HepG2 (cell line): ENCODE measurements at regions not wholly inside any gene's neighbourhood (a gene's known extent, or its start where the extent isn't known, plus 50 kb on each side); places are given as distances from the start of the nearest gene placed in this dataset.

Experiments
- TF ChIP-seq, protein P1 (sequence below), 2 experiments: fragments of 450-650 bp in 1 of 2; sonication (generic) in 1 of 2; formaldehyde crosslinking in 1 of 2; IDR thresholded peaks; 2 replicates each; pipeline versions ENCODE4 v1.6.1 to v1.8.0; 2016 to 2022; ENCODE audit warnings: antibody characterized with exemption in 1 of 2, mild to moderate bottlenecking in 1 of 2, missing genetic modification reagents in 1 of 2
- TF ChIP-seq, protein P2 (sequence below): sonication (generic); formaldehyde crosslinking; IDR thresholded peaks from 2 replicates; pipeline ENCODE4 v1.5.0; 2020; ENCODE audit warnings: mild to moderate bottlenecking, missing genetic modification reagents, moderate library complexity

DNA sequence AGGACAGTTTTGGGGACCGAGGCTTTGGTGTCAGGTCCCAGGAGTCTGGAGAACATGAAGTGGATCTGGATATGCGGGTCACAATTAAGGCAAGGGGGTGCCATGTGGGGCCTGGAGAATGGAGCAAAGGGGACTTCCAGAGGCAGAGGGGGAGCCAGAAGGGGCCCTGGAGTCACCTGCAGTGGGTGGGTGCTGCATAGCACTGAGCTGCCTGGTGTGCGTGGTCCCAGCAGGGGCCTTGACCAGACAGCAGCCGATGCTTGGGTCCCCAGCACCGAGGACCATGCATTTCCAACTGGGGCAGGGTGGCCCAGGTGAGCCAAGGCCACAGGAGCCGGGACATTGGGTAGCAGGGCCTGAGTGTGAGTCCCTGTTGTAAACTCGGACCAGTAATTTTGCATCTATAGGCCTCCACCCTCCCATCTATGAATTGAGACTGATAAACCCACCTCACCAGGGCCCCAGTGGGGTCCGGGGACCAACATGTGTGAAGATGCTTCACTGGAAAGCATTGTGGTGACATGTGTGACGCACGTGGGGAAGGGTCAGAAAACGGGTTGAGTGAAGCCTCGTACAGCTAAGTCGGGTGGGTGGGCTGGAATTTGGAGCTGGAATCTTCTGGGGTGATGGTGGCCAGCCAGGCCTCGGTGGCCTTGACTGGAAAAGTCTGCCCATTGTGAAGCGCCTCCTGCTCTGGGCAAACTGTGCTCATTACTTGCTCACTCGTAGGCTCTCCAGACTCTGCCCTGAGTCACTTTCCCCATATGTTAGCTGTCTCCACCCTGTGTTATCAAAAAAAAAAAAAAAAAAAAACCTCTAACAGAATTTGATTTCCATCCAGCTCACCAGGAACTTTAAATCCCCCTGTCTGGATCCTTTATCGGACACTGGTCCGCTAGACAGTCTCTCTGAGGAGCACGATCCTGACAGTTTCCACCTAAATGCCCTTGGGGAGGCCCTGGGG is 90.5 kb upstream of the ZNF469 start:
- TF ChIP-seq, protein P1, sequence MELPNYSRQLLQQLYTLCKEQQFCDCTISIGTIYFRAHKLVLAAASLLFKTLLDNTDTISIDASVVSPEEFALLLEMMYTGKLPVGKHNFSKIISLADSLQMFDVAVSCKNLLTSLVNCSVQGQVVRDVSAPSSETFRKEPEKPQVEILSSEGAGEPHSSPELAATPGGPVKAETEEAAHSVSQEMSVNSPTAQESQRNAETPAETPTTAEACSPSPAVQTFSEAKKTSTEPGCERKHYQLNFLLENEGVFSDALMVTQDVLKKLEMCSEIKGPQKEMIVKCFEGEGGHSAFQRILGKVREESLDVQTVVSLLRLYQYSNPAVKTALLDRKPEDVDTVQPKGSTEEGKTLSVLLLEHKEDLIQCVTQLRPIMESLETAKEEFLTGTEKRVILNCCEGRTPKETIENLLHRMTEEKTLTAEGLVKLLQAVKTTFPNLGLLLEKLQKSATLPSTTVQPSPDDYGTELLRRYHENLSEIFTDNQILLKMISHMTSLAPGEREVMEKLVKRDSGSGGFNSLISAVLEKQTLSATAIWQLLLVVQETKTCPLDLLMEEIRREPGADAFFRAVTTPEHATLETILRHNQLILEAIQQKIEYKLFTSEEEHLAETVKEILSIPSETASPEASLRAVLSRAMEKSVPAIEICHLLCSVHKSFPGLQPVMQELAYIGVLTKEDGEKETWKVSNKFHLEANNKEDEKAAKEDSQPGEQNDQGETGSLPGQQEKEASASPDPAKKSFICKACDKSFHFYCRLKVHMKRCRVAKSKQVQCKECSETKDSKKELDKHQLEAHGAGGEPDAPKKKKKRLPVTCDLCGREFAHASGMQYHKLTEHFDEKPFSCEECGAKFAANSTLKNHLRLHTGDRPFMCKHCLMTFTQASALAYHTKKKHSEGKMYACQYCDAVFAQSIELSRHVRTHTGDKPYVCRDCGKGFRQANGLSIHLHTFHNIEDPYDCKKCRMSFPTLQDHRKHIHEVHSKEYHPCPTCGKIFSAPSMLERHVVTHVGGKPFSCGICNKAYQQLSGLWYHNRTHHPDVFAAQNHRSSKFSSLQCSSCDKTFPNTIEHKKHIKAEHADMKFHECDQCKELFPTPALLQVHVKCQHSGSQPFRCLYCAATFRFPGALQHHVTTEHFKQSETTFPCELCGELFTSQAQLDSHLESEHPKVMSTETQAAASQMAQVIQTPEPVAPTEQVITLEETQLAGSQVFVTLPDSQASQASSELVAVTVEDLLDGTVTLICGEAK (IDR thresholded peaks at IDR 0.05) = no peak
- TF ChIP-seq, protein P1 (CRISPR knock-in tag; IDR thresholded peaks at IDR 0.05) = no peak
- TF ChIP-seq, protein P2, sequence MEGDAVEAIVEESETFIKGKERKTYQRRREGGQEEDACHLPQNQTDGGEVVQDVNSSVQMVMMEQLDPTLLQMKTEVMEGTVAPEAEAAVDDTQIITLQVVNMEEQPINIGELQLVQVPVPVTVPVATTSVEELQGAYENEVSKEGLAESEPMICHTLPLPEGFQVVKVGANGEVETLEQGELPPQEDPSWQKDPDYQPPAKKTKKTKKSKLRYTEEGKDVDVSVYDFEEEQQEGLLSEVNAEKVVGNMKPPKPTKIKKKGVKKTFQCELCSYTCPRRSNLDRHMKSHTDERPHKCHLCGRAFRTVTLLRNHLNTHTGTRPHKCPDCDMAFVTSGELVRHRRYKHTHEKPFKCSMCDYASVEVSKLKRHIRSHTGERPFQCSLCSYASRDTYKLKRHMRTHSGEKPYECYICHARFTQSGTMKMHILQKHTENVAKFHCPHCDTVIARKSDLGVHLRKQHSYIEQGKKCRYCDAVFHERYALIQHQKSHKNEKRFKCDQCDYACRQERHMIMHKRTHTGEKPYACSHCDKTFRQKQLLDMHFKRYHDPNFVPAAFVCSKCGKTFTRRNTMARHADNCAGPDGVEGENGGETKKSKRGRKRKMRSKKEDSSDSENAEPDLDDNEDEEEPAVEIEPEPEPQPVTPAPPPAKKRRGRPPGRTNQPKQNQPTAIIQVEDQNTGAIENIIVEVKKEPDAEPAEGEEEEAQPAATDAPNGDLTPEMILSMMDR (CRISPR knock-in tag) = no peak
